GM23338 (cell line): ENCODE measurements at regions not wholly inside any gene's neighbourhood (a gene's known extent, or its start where the extent isn't known, plus 50 kb on each side); places are given as distances from the start of the nearest gene placed in this dataset.

Source experiments
- ATAC-seq: fragments of 200-7000 bp; cut with Tn5 transposase; 3 replicates; pipeline ENCODE4 v1.9.1; 2020
- DNase-seq: peaks from one replicate; pipeline ENCODE4 v3.0.0-alpha.2; 2015; ENCODE audit warnings: low spot score
- H2AFZ ChIP-seq: fragments of 200-600 bp; sonication (generic); 2 replicates; pipeline ENCODE4 v1.8.0; 2016; ENCODE audit warnings: antibody characterized with exemption, mild to moderate bottlenecking, moderate library complexity
- H3F3A ChIP-seq: fragments of 200-600 bp; sonication (generic); replicated peaks from 2 replicates; pipeline ENCODE4 v1.8.0; 2017; ENCODE audit warnings: antibody characterized with exemption, mixed run types, low read depth
- H3K27ac ChIP-seq: fragments of 200-600 bp; sonication (generic); 2 replicates; pipeline ENCODE4 v1.6.1; 2016; ENCODE audit warnings: low read depth
- H3K27me3 ChIP-seq: fragments of 200-600 bp; sonication (generic); 2 replicates; pipeline ENCODE4 v1.8.0; 2016; ENCODE audit warnings: mild to moderate bottlenecking, mixed run types, moderate library complexity; ENCODE audit not compliant: insufficient read depth
- H3K36me3 ChIP-seq: fragments of 200-600 bp; sonication (generic); 2 replicates; pipeline ENCODE4 v1.8.0; 2016; ENCODE audit warnings: mild to moderate bottlenecking; ENCODE audit not compliant: insufficient read depth
- H3K4me1 ChIP-seq: fragments of 200-600 bp; sonication (generic); 2 replicates; pipeline ENCODE4 v1.8.0; 2016; ENCODE audit warnings: mild to moderate bottlenecking, moderate library complexity; ENCODE audit not compliant: insufficient read depth
- H3K4me2 ChIP-seq: fragments of 200-600 bp; sonication (generic); 2 replicates; pipeline ENCODE4 v1.7.1; 2017; ENCODE audit warnings: mixed run types
- H3K4me3 ChIP-seq: fragments of 200-600 bp; sonication (generic); 2 replicates; pipeline ENCODE4 v1.6.1; 2016; ENCODE audit warnings: mixed run types
- H3K79me2 ChIP-seq: fragments of 200-600 bp; sonication (generic); replicated peaks from 2 replicates; pipeline ENCODE4 v1.8.0; 2017; ENCODE audit warnings: mild to moderate bottlenecking; ENCODE audit not compliant: insufficient read depth
- H3K9me2 ChIP-seq: fragments of 200-600 bp; sonication (generic); 2 replicates; pipeline ENCODE4 v1.8.0; 2017; ENCODE audit not compliant: insufficient read depth
- H4K20me1 ChIP-seq: fragments of 200-600 bp; sonication (generic); replicated peaks from 2 replicates; pipeline ENCODE4 v1.8.0; 2017; ENCODE audit warnings: mild to moderate bottlenecking; ENCODE audit not compliant: insufficient read depth
- H3K27ac Mint-ChIP-seq: 2 replicates; pipeline ENCODE4 v1.8.0; 2020; ENCODE audit warnings: inconsistent platforms, mild to moderate bottlenecking, moderate library complexity, mixed read lengths
- H3K27me3 Mint-ChIP-seq: 3 replicates; pipeline ENCODE4 v1.8.0; 2022; ENCODE audit warnings: low read depth, mild to moderate bottlenecking, moderate library complexity, mixed read lengths, inconsistent platforms; ENCODE audit not compliant: insufficient read depth, poor library complexity
- H3K36me3 Mint-ChIP-seq: 3 replicates; pipeline ENCODE4 v1.8.0; 2021; ENCODE audit warnings: low read depth, mild to moderate bottlenecking, inconsistent platforms, moderate library complexity, mixed read lengths
- H3K4me1 Mint-ChIP-seq: 3 replicates; pipeline ENCODE4 v1.8.0; 2020; ENCODE audit warnings: mild to moderate bottlenecking, inconsistent platforms, mixed read lengths
- H3K4me3 Mint-ChIP-seq: 3 replicates; pipeline ENCODE4 v1.8.0; 2021; ENCODE audit warnings: moderate library complexity, mild to moderate bottlenecking, inconsistent platforms, mixed read lengths
- H3K9me3 Mint-ChIP-seq: 3 replicates; pipeline ENCODE4 v1.8.0; 2020; ENCODE audit warnings: moderate library complexity, mild to moderate bottlenecking, inconsistent platforms, mixed read lengths
- CREB1 ChIP-seq: fragments of 250-450 bp; sonication (Bioruptor Pico); IDR thresholded peaks from 2 replicates; pipeline ENCODE4 v1.5.0; 2020; ENCODE audit warnings: low read depth, mild to moderate bottlenecking, moderate library complexity
- EZH2 ChIP-seq: fragments of 200-600 bp; sonication (generic); IDR thresholded peaks from one replicate; pipeline ENCODE4 v1.8.0; 2017; ENCODE audit warnings: antibody characterized with exemption, mild to moderate bottlenecking, low read depth; ENCODE audit not compliant: unreplicated experiment
- EZH2phosphoT487 ChIP-seq: fragments of 200-600 bp; sonication (generic); IDR thresholded peaks from one replicate; pipeline ENCODE4 v1.8.1; 2018; ENCODE audit warnings: antibody characterized with exemption; ENCODE audit not compliant: unreplicated experiment
- JUNB ChIP-seq: IDR thresholded peaks from one replicate; pipeline ENCODE4 v1.6.1; 2016; ENCODE audit warnings: antibody characterized with exemption; ENCODE audit not compliant: unreplicated experiment
- NANOG ChIP-seq: IDR thresholded peaks from 2 replicates; pipeline ENCODE4 v1.6.1; 2016; ENCODE audit warnings: antibody characterized with exemption, borderline replicate concordance
- POLR2AphosphoS5 ChIP-seq: IDR thresholded peaks from 2 replicates; pipeline ENCODE4 v1.6.1; 2016; ENCODE audit warnings: antibody characterized with exemption, low read depth
- REST ChIP-seq: IDR thresholded peaks from one replicate; pipeline ENCODE4 v1.6.1; 2018; ENCODE audit warnings: antibody characterized with exemption; ENCODE audit not compliant: unreplicated experiment
- STAT1 ChIP-seq: IDR thresholded peaks from one replicate; pipeline ENCODE4 v1.6.1; 2016; ENCODE audit warnings: antibody characterized with exemption; ENCODE audit not compliant: unreplicated experiment
- ZNF114 ChIP-seq: fragments of 250-450 bp; sonication (Bioruptor Pico); IDR thresholded peaks from 2 replicates; pipeline ENCODE4 v1.5.0; 2020; ENCODE audit warnings: mild to moderate bottlenecking, moderate library complexity
- ZNF331 ChIP-seq: fragments of 250-450 bp; sonication (Bioruptor Pico); IDR thresholded peaks from 2 replicates; pipeline ENCODE4 v1.5.0; 2020; ENCODE audit warnings: low read depth, mild to moderate bottlenecking, moderate library complexity
- TF ChIP-seq, protein P1 (sequence below): IDR thresholded peaks from 2 replicates; pipeline ENCODE4 v1.6.1; 2016; ENCODE audit warnings: antibody characterized with exemption
- TF ChIP-seq, protein P2 (sequence below): fragments of 250-450 bp; sonication (Bioruptor Pico); IDR thresholded peaks from 2 replicates; pipeline ENCODE4 v1.5.0; 2020; ENCODE audit warnings: mild to moderate bottlenecking, moderate library complexity
- TF ChIP-seq, protein P3 (sequence below), 2 experiments: fragments of 200-600 bp in 1 of 2; sonication (generic) in 1 of 2; conservative IDR thresholded peaks; 2 replicates each; pipeline versions ENCODE4 v1.5.1 to v1.6.1; 2016 to 2017; ENCODE audit warnings: antibody characterized with exemption in 2 of 2, low read depth in 2 of 2, mild to moderate bottlenecking in 2 of 2, moderate library complexity in 1 of 2

DNA sequence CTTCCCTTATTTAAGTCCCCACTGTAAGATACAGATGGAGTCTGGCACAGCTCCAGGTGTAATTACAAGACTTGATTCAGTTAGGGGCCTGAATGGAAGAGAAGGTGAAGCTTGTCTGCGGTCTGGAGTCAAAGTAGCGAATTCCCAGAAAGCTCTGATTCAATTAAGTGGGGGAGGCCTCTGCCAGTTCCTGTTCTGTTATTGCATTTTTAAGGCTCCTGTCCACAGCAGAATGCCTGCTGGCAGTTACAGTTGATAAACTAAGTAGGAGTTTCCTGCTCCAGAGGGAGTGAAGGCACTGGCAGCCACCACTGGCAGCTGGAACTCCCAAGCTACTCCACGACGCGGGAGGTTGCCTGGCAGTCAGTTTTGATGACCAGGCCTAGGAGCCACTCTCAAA, 181.1 kb downstream of the SOCS6 start:
- DNase-seq (no peak), ATAC-seq (no peak)
- no peak overlapping the region for H3K4me3 ChIP-seq
- Mint-ChIP-seq H3K4me3 (no peak overlapping the region), H3K27me3 (no peaks in the 10 kb centered on the region), H3K36me3 (no peaks in the 10 kb centered on the region; the same call in 2 of the 3 replicates), H3K27ac (no peak overlapping the region), H3K9me3 (peaks cover 63% of the 10 kb centered on the region), H3K4me1 (no peaks in the 10 kb centered on the region)
- H3K4me1 ChIP-seq = no peaks in the 10 kb centered on the region
- no peak overlapping the region for H3K4me2 ChIP-seq
- H2AFZ ChIP-seq = no peak overlapping the region
- H3K27me3 ChIP-seq = no peaks in the 10 kb centered on the region
- H3K79me2 ChIP-seq = no peaks in the 10 kb centered on the region
- H3F3A ChIP-seq = no peaks in the 10 kb centered on the region
- no peak overlapping the region for H3K27ac ChIP-seq
- H4K20me1 ChIP-seq = no peaks in the 10 kb centered on the region
- TF ChIP-seq REST (no peak), JUNB (no peak), EZH2phosphoT487 (no peak), POLR2AphosphoS5 (no peak), ZNF114 (CRISPR knock-in tag) (no peak), ZNF331 (CRISPR knock-in tag) (no peak), EZH2 (no peak), STAT1 (no peak), NANOG (no peak), CREB1 (CRISPR knock-in tag) (no peak)
- TF ChIP-seq, protein P1, sequence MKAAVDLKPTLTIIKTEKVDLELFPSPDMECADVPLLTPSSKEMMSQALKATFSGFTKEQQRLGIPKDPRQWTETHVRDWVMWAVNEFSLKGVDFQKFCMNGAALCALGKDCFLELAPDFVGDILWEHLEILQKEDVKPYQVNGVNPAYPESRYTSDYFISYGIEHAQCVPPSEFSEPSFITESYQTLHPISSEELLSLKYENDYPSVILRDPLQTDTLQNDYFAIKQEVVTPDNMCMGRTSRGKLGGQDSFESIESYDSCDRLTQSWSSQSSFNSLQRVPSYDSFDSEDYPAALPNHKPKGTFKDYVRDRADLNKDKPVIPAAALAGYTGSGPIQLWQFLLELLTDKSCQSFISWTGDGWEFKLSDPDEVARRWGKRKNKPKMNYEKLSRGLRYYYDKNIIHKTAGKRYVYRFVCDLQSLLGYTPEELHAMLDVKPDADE = no peak
- TF ChIP-seq, protein P2, sequence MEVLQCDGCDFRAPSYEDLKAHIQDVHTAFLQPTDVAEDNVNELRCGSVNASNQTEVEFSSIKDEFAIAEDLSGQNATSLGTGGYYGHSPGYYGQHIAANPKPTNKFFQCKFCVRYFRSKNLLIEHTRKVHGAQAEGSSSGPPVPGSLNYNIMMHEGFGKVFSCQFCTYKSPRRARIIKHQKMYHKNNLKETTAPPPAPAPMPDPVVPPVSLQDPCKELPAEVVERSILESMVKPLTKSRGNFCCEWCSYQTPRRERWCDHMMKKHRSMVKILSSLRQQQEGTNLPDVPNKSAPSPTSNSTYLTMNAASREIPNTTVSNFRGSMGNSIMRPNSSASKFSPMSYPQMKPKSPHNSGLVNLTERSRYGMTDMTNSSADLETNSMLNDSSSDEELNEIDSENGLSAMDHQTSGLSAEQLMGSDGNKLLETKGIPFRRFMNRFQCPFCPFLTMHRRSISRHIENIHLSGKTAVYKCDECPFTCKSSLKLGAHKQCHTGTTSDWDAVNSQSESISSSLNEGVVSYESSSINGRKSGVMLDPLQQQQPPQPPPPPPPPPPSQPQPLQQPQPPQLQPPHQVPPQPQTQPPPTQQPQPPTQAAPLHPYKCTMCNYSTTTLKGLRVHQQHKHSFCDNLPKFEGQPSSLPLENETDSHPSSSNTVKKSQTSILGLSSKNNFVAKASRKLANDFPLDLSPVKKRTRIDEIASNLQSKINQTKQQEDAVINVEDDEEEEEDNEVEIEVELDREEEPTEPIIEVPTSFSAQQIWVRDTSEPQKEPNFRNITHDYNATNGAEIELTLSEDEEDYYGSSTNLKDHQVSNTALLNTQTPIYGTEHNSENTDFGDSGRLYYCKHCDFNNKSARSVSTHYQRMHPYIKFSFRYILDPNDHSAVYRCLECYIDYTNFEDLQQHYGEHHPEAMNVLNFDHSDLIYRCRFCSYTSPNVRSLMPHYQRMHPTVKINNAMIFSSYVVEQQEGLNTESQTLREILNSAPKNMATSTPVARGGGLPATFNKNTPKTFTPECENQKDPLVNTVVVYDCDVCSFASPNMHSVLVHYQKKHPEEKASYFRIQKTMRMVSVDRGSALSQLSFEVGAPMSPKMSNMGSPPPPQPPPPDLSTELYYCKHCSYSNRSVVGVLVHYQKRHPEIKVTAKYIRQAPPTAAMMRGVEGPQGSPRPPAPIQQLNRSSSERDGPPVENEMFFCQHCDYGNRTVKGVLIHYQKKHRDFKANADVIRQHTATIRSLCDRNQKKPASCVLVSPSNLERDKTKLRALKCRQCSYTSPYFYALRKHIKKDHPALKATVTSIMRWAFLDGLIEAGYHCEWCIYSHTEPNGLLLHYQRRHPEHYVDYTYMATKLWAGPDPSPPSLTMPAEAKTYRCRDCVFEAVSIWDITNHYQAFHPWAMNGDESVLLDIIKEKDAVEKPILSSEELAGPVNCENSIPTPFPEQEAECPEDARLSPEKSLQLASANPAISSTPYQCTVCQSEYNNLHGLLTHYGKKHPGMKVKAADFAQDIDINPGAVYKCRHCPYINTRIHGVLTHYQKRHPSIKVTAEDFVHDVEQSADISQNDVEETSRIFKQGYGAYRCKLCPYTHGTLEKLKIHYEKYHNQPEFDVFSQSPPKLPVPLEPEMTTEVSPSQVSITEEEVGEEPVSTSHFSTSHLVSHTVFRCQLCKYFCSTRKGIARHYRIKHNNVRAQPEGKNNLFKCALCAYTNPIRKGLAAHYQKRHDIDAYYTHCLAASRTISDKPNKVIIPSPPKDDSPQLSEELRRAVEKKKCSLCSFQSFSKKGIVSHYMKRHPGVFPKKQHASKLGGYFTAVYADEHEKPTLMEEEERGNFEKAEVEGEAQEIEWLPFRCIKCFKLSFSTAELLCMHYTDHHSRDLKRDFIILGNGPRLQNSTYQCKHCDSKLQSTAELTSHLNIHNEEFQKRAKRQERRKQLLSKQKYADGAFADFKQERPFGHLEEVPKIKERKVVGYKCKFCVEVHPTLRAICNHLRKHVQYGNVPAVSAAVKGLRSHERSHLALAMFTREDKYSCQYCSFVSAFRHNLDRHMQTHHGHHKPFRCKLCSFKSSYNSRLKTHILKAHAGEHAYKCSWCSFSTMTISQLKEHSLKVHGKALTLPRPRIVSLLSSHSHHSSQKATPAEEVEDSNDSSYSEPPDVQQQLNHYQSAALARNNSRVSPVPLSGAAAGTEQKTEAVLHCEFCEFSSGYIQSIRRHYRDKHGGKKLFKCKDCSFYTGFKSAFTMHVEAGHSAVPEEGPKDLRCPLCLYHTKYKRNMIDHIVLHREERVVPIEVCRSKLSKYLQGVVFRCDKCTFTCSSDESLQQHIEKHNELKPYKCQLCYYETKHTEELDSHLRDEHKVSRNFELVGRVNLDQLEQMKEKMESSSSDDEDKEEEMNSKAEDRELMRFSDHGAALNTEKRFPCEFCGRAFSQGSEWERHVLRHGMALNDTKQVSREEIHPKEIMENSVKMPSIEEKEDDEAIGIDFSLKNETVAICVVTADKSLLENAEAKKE (CRISPR knock-in tag) = no peak
- TF ChIP-seq, protein P3, sequence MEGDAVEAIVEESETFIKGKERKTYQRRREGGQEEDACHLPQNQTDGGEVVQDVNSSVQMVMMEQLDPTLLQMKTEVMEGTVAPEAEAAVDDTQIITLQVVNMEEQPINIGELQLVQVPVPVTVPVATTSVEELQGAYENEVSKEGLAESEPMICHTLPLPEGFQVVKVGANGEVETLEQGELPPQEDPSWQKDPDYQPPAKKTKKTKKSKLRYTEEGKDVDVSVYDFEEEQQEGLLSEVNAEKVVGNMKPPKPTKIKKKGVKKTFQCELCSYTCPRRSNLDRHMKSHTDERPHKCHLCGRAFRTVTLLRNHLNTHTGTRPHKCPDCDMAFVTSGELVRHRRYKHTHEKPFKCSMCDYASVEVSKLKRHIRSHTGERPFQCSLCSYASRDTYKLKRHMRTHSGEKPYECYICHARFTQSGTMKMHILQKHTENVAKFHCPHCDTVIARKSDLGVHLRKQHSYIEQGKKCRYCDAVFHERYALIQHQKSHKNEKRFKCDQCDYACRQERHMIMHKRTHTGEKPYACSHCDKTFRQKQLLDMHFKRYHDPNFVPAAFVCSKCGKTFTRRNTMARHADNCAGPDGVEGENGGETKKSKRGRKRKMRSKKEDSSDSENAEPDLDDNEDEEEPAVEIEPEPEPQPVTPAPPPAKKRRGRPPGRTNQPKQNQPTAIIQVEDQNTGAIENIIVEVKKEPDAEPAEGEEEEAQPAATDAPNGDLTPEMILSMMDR (conservative IDR thresholded peaks at IDR 0.05; ENCODE audit: low read depth in 2 of 2) = no peak
- no peaks in the 10 kb centered on the region for H3K9me2 ChIP-seq
- no peaks in the 10 kb centered on the region for H3K36me3 ChIP-seq
